IMR-90 (cell line): ENCODE measurements at regions not wholly inside any gene's neighbourhood (a gene's known extent, or its start where the extent isn't known, plus 50 kb on each side); places are given as distances from the start of the nearest gene placed in this dataset.

Experiments
- ATAC-seq: fragments of 200-7000 bp; cut with Tn5 transposase; 2 replicates; pipeline ENCODE4 v1.9.1; 2020; ENCODE audit warnings: low read depth, mild to moderate bottlenecking, moderate library complexity
- BruUV-seq: library from RNA; stranded (reverse); fragments of 400-500 nt; replicated peaks from 2 replicates; lab custom pipeline; 2021; lab: Mats Ljungman, UMichigan
- CTCF ChIA-PET: fragments of 300-600 bp; formaldehyde crosslinking; extraction: SDS; loops from one replicate; lab custom pipeline; 2021; ENCODE audit warnings: antibody characterized with exemption; lab: Yijun Ruan, JAX
- POLR2A ChIA-PET: fragments of 300-600 bp; sonication (Branson Sonifier 250); formaldehyde crosslinking; loops from one replicate; lab custom pipeline; 2022; ENCODE audit warnings: antibody characterized with exemption; ENCODE audit not compliant: unreplicated experiment; lab: Charles Lee
- DNase-seq: peaks from one replicate; pipeline ENCODE4 v3.0.0; 2013
- H2AFZ ChIP-seq: replicated peaks from 2 replicates; pipeline ENCODE3; 2013; ENCODE audit warnings: low read length, mild to moderate bottlenecking; ENCODE audit not compliant: poor library complexity
- H2AK5ac ChIP-seq: 2 replicates; pipeline ENCODE4 v1.6.1; 2013; ENCODE audit warnings: low read depth, low read length, inconsistent platforms
- H2AK9ac ChIP-seq: replicated peaks from 2 replicates; pipeline ENCODE3; 2013; ENCODE audit warnings: mild to moderate bottlenecking, low read depth, low read length, moderate library complexity; ENCODE audit not compliant: poor library complexity
- H2BK120ac ChIP-seq: 2 replicates; pipeline ENCODE4 v1.6.1; 2013; ENCODE audit warnings: low read depth, low read length, inconsistent platforms
- H2BK15ac ChIP-seq: 3 replicates; pipeline ENCODE4 v1.6.1; 2013; ENCODE audit warnings: low read depth, low read length, inconsistent platforms
- H2BK20ac ChIP-seq: 2 replicates; pipeline ENCODE4 v1.6.1; 2013; ENCODE audit warnings: low read depth, mild to moderate bottlenecking, inconsistent platforms, low read length, moderate library complexity
- H2BK5ac ChIP-seq: 2 replicates; pipeline ENCODE4 v1.6.1; 2013; ENCODE audit warnings: mild to moderate bottlenecking, low read depth, low read length, inconsistent platforms; ENCODE audit not compliant: poor library complexity, severe bottlenecking
- H3K14ac ChIP-seq: replicated peaks from 2 replicates; pipeline ENCODE4 v1.6.1; 2013; ENCODE audit warnings: low read depth, low read length, inconsistent platforms
- H3K18ac ChIP-seq: 2 replicates; pipeline ENCODE4 v1.6.1; 2013; ENCODE audit warnings: low read depth, low read length, control low read depth
- H3K23ac ChIP-seq: 2 replicates; pipeline ENCODE4 v1.6.1; 2013; ENCODE audit warnings: low read depth, low read length, inconsistent platforms
- H3K27ac ChIP-seq: 2 replicates; pipeline ENCODE4 v1.5.1; 2013; ENCODE audit warnings: mild to moderate bottlenecking, control low read depth, low read length; ENCODE audit not compliant: insufficient read depth
- H3K27me3 ChIP-seq: 2 replicates; pipeline ENCODE4 v1.6.1; 2013; ENCODE audit warnings: low read length; ENCODE audit not compliant: control insufficient read depth, insufficient read depth
- H3K36me3 ChIP-seq: 2 replicates; pipeline ENCODE4 v1.6.1; 2013; ENCODE audit warnings: low read length, mixed read lengths; ENCODE audit not compliant: control insufficient read depth, insufficient read depth
- H3K4ac ChIP-seq: 2 replicates; pipeline ENCODE4 v1.6.1; 2013; ENCODE audit warnings: low read depth, low read length, inconsistent platforms
- H3K4me1 ChIP-seq: 2 replicates; pipeline ENCODE4 v1.6.1; 2013; ENCODE audit warnings: low read length, mixed read lengths; ENCODE audit not compliant: control insufficient read depth, insufficient read depth
- H3K4me2 ChIP-seq: 2 replicates; pipeline ENCODE4 v1.6.1; 2013; ENCODE audit warnings: low read depth, mild to moderate bottlenecking, control low read depth, low read length, moderate library complexity
- H3K4me3 ChIP-seq: 2 replicates; pipeline ENCODE4 v1.5.1; 2013; ENCODE audit warnings: low read depth, mild to moderate bottlenecking, control low read depth, low read length, moderate library complexity; ENCODE audit not compliant: insufficient read depth
- H3K56ac ChIP-seq: 2 replicates; pipeline ENCODE4 v1.6.1; 2013; ENCODE audit warnings: low read length, inconsistent platforms; ENCODE audit not compliant: insufficient read depth; ENCODE audit errors: extremely low read depth
- H3K79me1 ChIP-seq, 2 experiments: 2 replicates each; pipeline ENCODE4 v1.6.1; 2013; ENCODE audit warnings: low read length in 2 of 2, inconsistent platforms in 1 of 2, low read depth in 1 of 2
- H3K9ac ChIP-seq: 2 replicates; pipeline ENCODE4 v1.6.1; 2013; ENCODE audit warnings: low read depth, low read length, control low read depth
- H3K9me1 ChIP-seq: 2 replicates; pipeline ENCODE4 v1.6.1; 2013; ENCODE audit warnings: low read length, inconsistent platforms; ENCODE audit not compliant: insufficient read depth
- H3K9me3 ChIP-seq: 2 replicates; pipeline ENCODE4 v1.6.1; 2013; ENCODE audit warnings: low read length; ENCODE audit not compliant: control insufficient read depth, insufficient read depth
- H4K20me1 ChIP-seq: 2 replicates; pipeline ENCODE4 v1.6.1; 2013; ENCODE audit warnings: low read length, inconsistent platforms; ENCODE audit not compliant: insufficient read depth
- H4K5ac ChIP-seq: 2 replicates; pipeline ENCODE4 v1.6.1; 2013; ENCODE audit warnings: mild to moderate bottlenecking, low read depth, low read length, control low read depth
- H4K8ac ChIP-seq, 2 experiments: 2 replicates each; pipeline ENCODE4 v1.6.1; 2013; ENCODE audit warnings: low read depth in 2 of 2, low read length in 2 of 2, control low read depth in 1 of 2, inconsistent platforms in 1 of 2
- H4K91ac ChIP-seq: 2 replicates; pipeline ENCODE4 v1.6.1; 2013; ENCODE audit warnings: low read depth, low read length, inconsistent platforms; ENCODE audit not compliant: insufficient read depth
- CEBPB ChIP-seq: IDR thresholded peaks from 2 replicates; pipeline ENCODE4 v1.6.1; 2012; ENCODE audit warnings: low read depth, low read length, improper control_type of control experiment
- CHD1 ChIP-seq: IDR thresholded peaks from 2 replicates; pipeline ENCODE4 v1.6.1; 2012; ENCODE audit warnings: low read depth, low read length, improper control_type of control experiment
- MXI1 ChIP-seq: IDR thresholded peaks from 2 replicates; pipeline ENCODE4 v1.6.1; 2012; ENCODE audit warnings: low read depth, mild to moderate bottlenecking, low read length, moderate library complexity, borderline replicate concordance
- NFE2L2 ChIP-seq: fragments of 150-350 bp; IDR thresholded peaks from 2 replicates; pipeline ENCODE4 v1.6.1; 2016; ENCODE audit warnings: low read depth, mild to moderate bottlenecking, low read length
- RFX5 ChIP-seq: IDR thresholded peaks from 2 replicates; pipeline ENCODE4 v1.8.0; 2012; ENCODE audit warnings: low read depth, mild to moderate bottlenecking, low read length, moderate library complexity
- WGBS, 2 experiments: methylation state at CpG; one replicate each; pipeline versions ENCODE4 v1.1.5 to v1.1.7; 2013; ENCODE audit warnings: missing lambda C conversion rate in 2 of 2; ENCODE audit not compliant: insufficient read length in 1 of 2; ENCODE audit errors: extremely low coverage in 2 of 2; 5-methylcytosine and 5-hydroxymethylcytosine counted together
- dilution Hi-C: fragments of 300-500 bp; cut with HindIII; formaldehyde crosslinking; loops from one replicate; pipeline ENCODE4 v1.14.3; 2018; ENCODE audit warnings: low sequenced_read_pairs; ENCODE audit not compliant: unreplicated experiment
- in situ Hi-C: fragments of 300-500 bp; cut with MboI; formaldehyde crosslinking; loops from 3 replicates; pipeline ENCODE4 v1.14.3; 2019; ENCODE audit warnings: low sequenced_read_pairs, inconsistent platforms, mixed read lengths
- intact Hi-C: fragments of 100-400 bp; cut with micrococcal nuclease; formaldehyde crosslinking; loops from 2 replicates; pipeline ENCODE4 v1.10.0; 2022
- TF ChIP-seq, protein P1 (sequence below): fragments of 150-350 bp; IDR thresholded peaks from 2 replicates; pipeline ENCODE4 v1.6.1; 2017; ENCODE audit warnings: mild to moderate bottlenecking, antibody characterized with exemption, low read length, low read depth
- TF ChIP-seq, protein P2 (sequence below): fragments of 150-350 bp; IDR thresholded peaks from 2 replicates; pipeline ENCODE4 v1.6.1; 2016; ENCODE audit warnings: low read depth, mild to moderate bottlenecking, low read length, moderate library complexity, borderline replicate concordance

DNA sequence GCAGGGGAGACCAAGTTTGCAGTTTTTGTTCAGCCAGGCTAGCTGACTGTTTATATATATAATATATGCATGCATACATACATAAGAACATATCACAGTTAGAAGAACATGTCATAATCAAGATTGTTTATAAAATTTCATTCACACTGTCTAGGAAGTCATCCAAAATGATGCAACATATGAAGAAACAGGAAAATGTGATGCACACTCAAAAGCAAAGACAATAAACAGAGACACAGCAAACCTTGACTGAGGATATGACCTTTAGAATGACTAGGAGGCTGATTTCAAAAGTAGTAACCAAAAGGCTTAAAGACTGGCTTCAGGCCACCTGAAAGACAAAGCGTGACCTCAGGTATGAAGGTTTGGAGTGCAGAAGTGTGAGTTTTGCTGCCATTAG, 166.2 kb upstream of the NDN start:
- no TSS peak for BruUV-seq
- ATAC-seq (no peak), DNase-seq (peak; percentile 0)
- Histone ChIP-seq H2BK15ac (no peak overlapping the region), H3K14ac (no peak overlapping the region), H3K4me2 (no peak overlapping the region), H3K18ac (no peak overlapping the region), H3K9me3 (peaks cover 3% of the 10 kb centered on the region), H3K79me1 (no peaks in the 10 kb centered on the region), H2BK20ac (no peak overlapping the region), H3K4me1 (no peaks in the 10 kb centered on the region), H3K56ac (no peak overlapping the region), H3K36me3 (no peaks in the 10 kb centered on the region), H2AFZ (no peak overlapping the region), H4K8ac (no peak overlapping the region), H3K23ac (no peak overlapping the region), H4K5ac (no peak overlapping the region), H3K4ac (no peak overlapping the region), H3K9me1 (no peaks in the 10 kb centered on the region), H2BK120ac (no peak overlapping the region), H3K9ac (no peak overlapping the region), H2AK5ac (no peak overlapping the region), H2BK5ac (no peak overlapping the region), H4K20me1 (no peaks in the 10 kb centered on the region), H3K27me3 (no peaks in the 10 kb centered on the region), H4K91ac (no peak overlapping the region), H2AK9ac (no peak overlapping the region), H3K4me3 (no peak overlapping the region), H3K27ac (no peak overlapping the region)
- TF ChIP-seq, protein P1, sequence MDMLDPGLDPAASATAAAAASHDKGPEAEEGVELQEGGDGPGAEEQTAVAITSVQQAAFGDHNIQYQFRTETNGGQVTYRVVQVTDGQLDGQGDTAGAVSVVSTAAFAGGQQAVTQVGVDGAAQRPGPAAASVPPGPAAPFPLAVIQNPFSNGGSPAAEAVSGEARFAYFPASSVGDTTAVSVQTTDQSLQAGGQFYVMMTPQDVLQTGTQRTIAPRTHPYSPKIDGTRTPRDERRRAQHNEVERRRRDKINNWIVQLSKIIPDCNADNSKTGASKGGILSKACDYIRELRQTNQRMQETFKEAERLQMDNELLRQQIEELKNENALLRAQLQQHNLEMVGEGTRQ = no peak
- TF ChIP-seq MXI1 (no peak), RFX5 (no peak), NFE2L2 (no peak), CHD1 (no peak), CEBPB (0 out of 2 replicates have a peak, but pooled peaks have one; percentile 24)
- TF ChIP-seq, protein P2, sequence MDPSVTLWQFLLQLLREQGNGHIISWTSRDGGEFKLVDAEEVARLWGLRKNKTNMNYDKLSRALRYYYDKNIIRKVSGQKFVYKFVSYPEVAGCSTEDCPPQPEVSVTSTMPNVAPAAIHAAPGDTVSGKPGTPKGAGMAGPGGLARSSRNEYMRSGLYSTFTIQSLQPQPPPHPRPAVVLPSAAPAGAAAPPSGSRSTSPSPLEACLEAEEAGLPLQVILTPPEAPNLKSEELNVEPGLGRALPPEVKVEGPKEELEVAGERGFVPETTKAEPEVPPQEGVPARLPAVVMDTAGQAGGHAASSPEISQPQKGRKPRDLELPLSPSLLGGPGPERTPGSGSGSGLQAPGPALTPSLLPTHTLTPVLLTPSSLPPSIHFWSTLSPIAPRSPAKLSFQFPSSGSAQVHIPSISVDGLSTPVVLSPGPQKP = no peak
- CTCF ChIA-PET = no interaction called here
- in situ Hi-C loops = loop anchor here (10.0 kb wide), 1 partner anchor 208 kb away; the partner anchor contains the start of gene MAGEL2
- dilution Hi-C loops = no loop called here
- POLR2A ChIA-PET = no interaction called here
- WGBS, 2 experiments = no CpG with 5 or more reads among the region's 1 CpG
- intact Hi-C loops = no loop called here
